ENCODE measurements at regions not wholly inside any gene's neighbourhood (a gene's known extent, or its start where the extent isn't known, plus 50 kb on each side); places are given as distances from the start of the nearest gene placed in this dataset.
"Not testable (repeated sequence)": the region's sequence is repeated elsewhere in the genome, so short reads cannot be mapped to it uniquely, and the experiment has no call there.

GRCh38 chr20:5470943-5471342 is 139.9 kb downstream of the GPCPD1 start:
- DNase-seq (no peak), ATAC-seq (replicated peaks in 1 of 2) (no peak)
- no peak overlapping the region for H3K4me3 Mint-ChIP-seq
- H3K4me1 Mint-ChIP-seq (ENCODE audit: low read depth): no peaks in the 10 kb centered on the region
- no peaks in the 10 kb centered on the region for H3K9me3 Mint-ChIP-seq
- H3K36me3 Mint-ChIP-seq (ENCODE audit: insufficient read depth in 2 of 2): no peaks in the 10 kb centered on the region
- no peak overlapping the region for H3K27ac Mint-ChIP-seq
- peaks cover 7% of the 10 kb centered on the region for H3K27me3 Mint-ChIP-seq (ENCODE audit: low read depth)

- Mint-ChIP-seq H3K9me3 (no peaks in the 10 kb centered on the region), H3K27me3 (ENCODE audit: low read depth) (peaks cover 12% of the 10 kb centered on the region), H3K4me1 (ENCODE audit: low read depth) (no peaks in the 10 kb centered on the region), H3K36me3 (ENCODE audit: insufficient read depth in 2 of 2) (no peaks in the 10 kb centered on the region), H3K27ac (no peak overlapping the region), H3K4me3 (no peak overlapping the region)
- ATAC-seq (replicated peaks in 1 of 2) (no peak), DNase-seq (no peak)
Observed at GRCh38 chr20:5470458-5470857, 140.3 kb downstream of the GPCPD1 start.

GRCh38 chr20:5469111-5469510 is 141.7 kb downstream of the GPCPD1 start:
- ATAC-seq (replicated peaks in 1 of 2) (no peak), DNase-seq (no peak)
- Mint-ChIP-seq H3K27ac (no peak overlapping the region), H3K9me3 (no peaks in the 10 kb centered on the region), H3K36me3 (ENCODE audit: insufficient read depth in 2 of 2) (no peaks in the 10 kb centered on the region), H3K4me1 (ENCODE audit: low read depth) (no peaks in the 10 kb centered on the region), H3K27me3 (ENCODE audit: low read depth) (peaks cover 15% of the 10 kb centered on the region), H3K4me3 (no peak overlapping the region)

GRCh38 chr20:5467086-5467485 is 143.7 kb downstream of the GPCPD1 start:
- DNase-seq (no peak), ATAC-seq (replicated peaks in 1 of 2) (no peak)
- Mint-ChIP-seq H3K4me3 (no peak overlapping the region), H3K36me3 (ENCODE audit: insufficient read depth in 2 of 2) (no peaks in the 10 kb centered on the region), H3K27me3 (ENCODE audit: low read depth) (peaks cover 21% of the 10 kb centered on the region), H3K4me1 (ENCODE audit: low read depth) (no peaks in the 10 kb centered on the region), H3K27ac (no peak overlapping the region), H3K9me3 (no peaks in the 10 kb centered on the region)

GRCh38 chr20:5465604-5465927 is 145.2 kb downstream of the GPCPD1 start:
- Mint-ChIP-seq H3K9me3 (peaks cover 7% of the 10 kb centered on the region in 2 donors), H3K4me1 (ENCODE audit: low read depth) (no peaks in the 10 kb centered on the region), H3K27ac (no peak overlapping the region), H3K4me3 (no peak overlapping the region), H3K36me3 (ENCODE audit: insufficient read depth in 2 of 2) (no peaks in the 10 kb centered on the region), H3K27me3 (ENCODE audit: low read depth) (peaks cover 34% of the 10 kb centered on the region)
- no peak for ATAC-seq (replicated peaks in 1 of 2)
- no peak for DNase-seq

GRCh38 chr20:5464901-5465603 is 145.8 kb downstream of the GPCPD1 start:
- Mint-ChIP-seq H3K36me3 (ENCODE audit: insufficient read depth in 2 of 2) (peaks cover 2 to 3% of the 10 kb centered on the region in 2 donors), H3K4me3 (no peak overlapping the region), H3K27ac (no peak overlapping the region), H3K4me1 (ENCODE audit: low read depth) (no peaks in the 10 kb centered on the region), H3K9me3 (peaks cover 10 to 12% of the 10 kb centered on the region in 2 donors), H3K27me3 (ENCODE audit: low read depth) (peaks cover 40% of the 10 kb centered on the region)
- no peak for DNase-seq
- no peak for ATAC-seq (replicated peaks in 1 of 2)

- no peak overlapping the region for H3K4me3 Mint-ChIP-seq
- ATAC-seq (replicated peaks in 1 of 2): no peak
Observed at GRCh38 chr20:5463007-5463686, 146.4 kb upstream of the PROKR2 start.

GRCh38 chr20:5453745-5454144 is 137.0 kb upstream of the PROKR2 start:
- not testable (repeated sequence) for H3K4me3 Mint-ChIP-seq; H3K27ac Mint-ChIP-seq; H3K4me1 Mint-ChIP-seq (ENCODE audit: low read depth); DNase-seq; ATAC-seq (replicated peaks in 1 of 2); H3K9me3 Mint-ChIP-seq; H3K36me3 Mint-ChIP-seq (ENCODE audit: insufficient read depth in 2 of 2)
- H3K27me3 Mint-ChIP-seq (ENCODE audit: low read depth): peaks cover 14% of the 10 kb centered on the region

More at GRCh38 chr20:5463007-5463686, 146.4 kb upstream of the PROKR2 start:
- peaks cover 2 to 8% of the 10 kb centered on the region in 2 donors for H3K36me3 Mint-ChIP-seq (ENCODE audit: insufficient read depth in 2 of 2)
- peaks cover 56% of the 10 kb centered on the region for H3K27me3 Mint-ChIP-seq (ENCODE audit: low read depth)
- no peaks in the 10 kb centered on the region for H3K4me1 Mint-ChIP-seq (ENCODE audit: low read depth)
- no peak for DNase-seq
- H3K27ac Mint-ChIP-seq: no peak overlapping the region
- peaks cover 10 to 12% of the 10 kb centered on the region in 2 donors for H3K9me3 Mint-ChIP-seq

- not testable (repeated sequence) for H3K4me3 Mint-ChIP-seq, H3K27ac Mint-ChIP-seq
- peaks cover 15% of the 10 kb centered on the region for H3K27me3 Mint-ChIP-seq (ENCODE audit: low read depth)
Observed at GRCh38 chr20:5453316-5453715, 136.6 kb upstream of the PROKR2 start.

GRCh38 chr20:5452691-5453090 is 135.9 kb upstream of the PROKR2 start:
- ATAC-seq (replicated peaks in 1 of 2); DNase-seq; H3K27ac Mint-ChIP-seq; H3K4me1 Mint-ChIP-seq (ENCODE audit: low read depth); H3K4me3 Mint-ChIP-seq; H3K36me3 Mint-ChIP-seq (ENCODE audit: insufficient read depth in 2 of 2); H3K9me3 Mint-ChIP-seq: not testable (repeated sequence)
- peaks cover 21% of the 10 kb centered on the region for H3K27me3 Mint-ChIP-seq (ENCODE audit: low read depth)

More at GRCh38 chr20:5453316-5453715, 136.6 kb upstream of the PROKR2 start:
- H3K4me1 Mint-ChIP-seq (ENCODE audit: low read depth); ATAC-seq (replicated peaks in 1 of 2); H3K36me3 Mint-ChIP-seq (ENCODE audit: insufficient read depth in 2 of 2); H3K9me3 Mint-ChIP-seq; DNase-seq: not testable (repeated sequence)

GRCh38 chr20:5452286-5452685 is 135.5 kb upstream of the PROKR2 start:
- peaks cover 25% of the 10 kb centered on the region for H3K27me3 Mint-ChIP-seq (ENCODE audit: low read depth)

GRCh38 chr20:5451643-5452210 is 135.0 kb upstream of the PROKR2 start:
- H3K27ac Mint-ChIP-seq: no peak overlapping the region

More at GRCh38 chr20:5452286-5452685, 135.5 kb upstream of the PROKR2 start:
- H3K36me3 Mint-ChIP-seq (ENCODE audit: insufficient read depth in 2 of 2); H3K4me3 Mint-ChIP-seq; H3K4me1 Mint-ChIP-seq (ENCODE audit: low read depth); H3K9me3 Mint-ChIP-seq; ATAC-seq (replicated peaks in 1 of 2); DNase-seq; H3K27ac Mint-ChIP-seq: not testable (repeated sequence)

GRCh38 chr20:5448449-5449118 is 131.8 kb upstream of the PROKR2 start:
- Mint-ChIP-seq H3K4me1 (ENCODE audit: low read depth) (peaks cover 3% of the 10 kb centered on the region), H3K36me3 (ENCODE audit: insufficient read depth in 2 of 2) (no peaks in the 10 kb centered on the region), H3K27ac (no peak overlapping the region), H3K27me3 (ENCODE audit: low read depth) (peaks cover 30% of the 10 kb centered on the region), H3K9me3 (no peaks in the 10 kb centered on the region), H3K4me3 (no peak overlapping the region)
- peak; percentile 43 to 50 for DNase-seq
- ATAC-seq (replicated peaks in 1 of 2): no peak

More at GRCh38 chr20:5451643-5452210, 135.0 kb upstream of the PROKR2 start:
- Mint-ChIP-seq H3K27me3 (ENCODE audit: low read depth) (peaks cover 25% of the 10 kb centered on the region), H3K4me1 (ENCODE audit: low read depth) (peaks cover 3% of the 10 kb centered on the region), H3K36me3 (ENCODE audit: insufficient read depth in 2 of 2) (no peaks in the 10 kb centered on the region), H3K9me3 (no peaks in the 10 kb centered on the region), H3K4me3 (no peak overlapping the region)
- DNase-seq: no peak
- ATAC-seq (replicated peaks in 1 of 2): no peak

Data from activated T-cell treated with anti-CD3 and anti-CD28 coated beads, Interleukin-2, amount 50 U/mL, for 72 hours (primary cell).